GM23338 (cell line): ENCODE measurements at regions not wholly inside any gene's neighbourhood (a gene's known extent, or its start where the extent isn't known, plus 50 kb on each side); places are given as distances from the start of the nearest gene placed in this dataset.

Experiments
- ATAC-seq: fragments of 200-7000 bp; cut with Tn5 transposase; 3 replicates; pipeline ENCODE4 v1.9.1; 2020
- DNase-seq: peaks from one replicate; pipeline ENCODE4 v3.0.0-alpha.2; 2015; ENCODE audit warnings: low spot score
- H2AFZ ChIP-seq: fragments of 200-600 bp; sonication (generic); 2 replicates; pipeline ENCODE4 v1.8.0; 2016; ENCODE audit warnings: antibody characterized with exemption, mild to moderate bottlenecking, moderate library complexity
- H3F3A ChIP-seq: fragments of 200-600 bp; sonication (generic); replicated peaks from 2 replicates; pipeline ENCODE4 v1.8.0; 2017; ENCODE audit warnings: antibody characterized with exemption, mixed run types, low read depth
- H3K27ac ChIP-seq: fragments of 200-600 bp; sonication (generic); 2 replicates; pipeline ENCODE4 v1.6.1; 2016; ENCODE audit warnings: low read depth
- H3K27me3 ChIP-seq: fragments of 200-600 bp; sonication (generic); 2 replicates; pipeline ENCODE4 v1.8.0; 2016; ENCODE audit warnings: mild to moderate bottlenecking, mixed run types, moderate library complexity; ENCODE audit not compliant: insufficient read depth
- H3K36me3 ChIP-seq: fragments of 200-600 bp; sonication (generic); 2 replicates; pipeline ENCODE4 v1.8.0; 2016; ENCODE audit warnings: mild to moderate bottlenecking; ENCODE audit not compliant: insufficient read depth
- H3K4me1 ChIP-seq: fragments of 200-600 bp; sonication (generic); 2 replicates; pipeline ENCODE4 v1.8.0; 2016; ENCODE audit warnings: mild to moderate bottlenecking, moderate library complexity; ENCODE audit not compliant: insufficient read depth
- H3K4me2 ChIP-seq: fragments of 200-600 bp; sonication (generic); 2 replicates; pipeline ENCODE4 v1.7.1; 2017; ENCODE audit warnings: mixed run types
- H3K4me3 ChIP-seq: fragments of 200-600 bp; sonication (generic); 2 replicates; pipeline ENCODE4 v1.6.1; 2016; ENCODE audit warnings: mixed run types
- H3K79me2 ChIP-seq: fragments of 200-600 bp; sonication (generic); replicated peaks from 2 replicates; pipeline ENCODE4 v1.8.0; 2017; ENCODE audit warnings: mild to moderate bottlenecking; ENCODE audit not compliant: insufficient read depth
- H3K9me2 ChIP-seq: fragments of 200-600 bp; sonication (generic); 2 replicates; pipeline ENCODE4 v1.8.0; 2017; ENCODE audit not compliant: insufficient read depth
- H4K20me1 ChIP-seq: fragments of 200-600 bp; sonication (generic); replicated peaks from 2 replicates; pipeline ENCODE4 v1.8.0; 2017; ENCODE audit warnings: mild to moderate bottlenecking; ENCODE audit not compliant: insufficient read depth
- H3K27ac Mint-ChIP-seq: 2 replicates; pipeline ENCODE4 v1.8.0; 2020; ENCODE audit warnings: inconsistent platforms, mild to moderate bottlenecking, moderate library complexity, mixed read lengths
- H3K27me3 Mint-ChIP-seq: 3 replicates; pipeline ENCODE4 v1.8.0; 2022; ENCODE audit warnings: low read depth, mild to moderate bottlenecking, moderate library complexity, mixed read lengths, inconsistent platforms; ENCODE audit not compliant: insufficient read depth, poor library complexity
- H3K36me3 Mint-ChIP-seq: 3 replicates; pipeline ENCODE4 v1.8.0; 2021; ENCODE audit warnings: low read depth, mild to moderate bottlenecking, inconsistent platforms, moderate library complexity, mixed read lengths
- H3K4me1 Mint-ChIP-seq: 3 replicates; pipeline ENCODE4 v1.8.0; 2020; ENCODE audit warnings: mild to moderate bottlenecking, inconsistent platforms, mixed read lengths
- H3K4me3 Mint-ChIP-seq: 3 replicates; pipeline ENCODE4 v1.8.0; 2021; ENCODE audit warnings: moderate library complexity, mild to moderate bottlenecking, inconsistent platforms, mixed read lengths
- H3K9me3 Mint-ChIP-seq: 3 replicates; pipeline ENCODE4 v1.8.0; 2020; ENCODE audit warnings: moderate library complexity, mild to moderate bottlenecking, inconsistent platforms, mixed read lengths
- CREB1 ChIP-seq: fragments of 250-450 bp; sonication (Bioruptor Pico); IDR thresholded peaks from 2 replicates; pipeline ENCODE4 v1.5.0; 2020; ENCODE audit warnings: low read depth, mild to moderate bottlenecking, moderate library complexity
- EZH2 ChIP-seq: fragments of 200-600 bp; sonication (generic); IDR thresholded peaks from one replicate; pipeline ENCODE4 v1.8.0; 2017; ENCODE audit warnings: antibody characterized with exemption, mild to moderate bottlenecking, low read depth; ENCODE audit not compliant: unreplicated experiment
- EZH2phosphoT487 ChIP-seq: fragments of 200-600 bp; sonication (generic); IDR thresholded peaks from one replicate; pipeline ENCODE4 v1.8.1; 2018; ENCODE audit warnings: antibody characterized with exemption; ENCODE audit not compliant: unreplicated experiment
- JUNB ChIP-seq: IDR thresholded peaks from one replicate; pipeline ENCODE4 v1.6.1; 2016; ENCODE audit warnings: antibody characterized with exemption; ENCODE audit not compliant: unreplicated experiment
- NANOG ChIP-seq: IDR thresholded peaks from 2 replicates; pipeline ENCODE4 v1.6.1; 2016; ENCODE audit warnings: antibody characterized with exemption, borderline replicate concordance
- POLR2AphosphoS5 ChIP-seq: IDR thresholded peaks from 2 replicates; pipeline ENCODE4 v1.6.1; 2016; ENCODE audit warnings: antibody characterized with exemption, low read depth
- STAT1 ChIP-seq: IDR thresholded peaks from one replicate; pipeline ENCODE4 v1.6.1; 2016; ENCODE audit warnings: antibody characterized with exemption; ENCODE audit not compliant: unreplicated experiment
- ZNF114 ChIP-seq: fragments of 250-450 bp; sonication (Bioruptor Pico); IDR thresholded peaks from 2 replicates; pipeline ENCODE4 v1.5.0; 2020; ENCODE audit warnings: mild to moderate bottlenecking, moderate library complexity
- ZNF331 ChIP-seq: fragments of 250-450 bp; sonication (Bioruptor Pico); IDR thresholded peaks from 2 replicates; pipeline ENCODE4 v1.5.0; 2020; ENCODE audit warnings: low read depth, mild to moderate bottlenecking, moderate library complexity
- TF ChIP-seq, protein P1 (sequence below): IDR thresholded peaks from one replicate; pipeline ENCODE4 v1.6.1; 2018; ENCODE audit warnings: antibody characterized with exemption; ENCODE audit not compliant: unreplicated experiment
- TF ChIP-seq, protein P2 (sequence below), 2 experiments: fragments of 200-600 bp in 1 of 2; sonication (generic) in 1 of 2; conservative IDR thresholded peaks; 2 replicates each; pipeline versions ENCODE4 v1.5.1 to v1.6.1; 2016 to 2017; ENCODE audit warnings: antibody characterized with exemption in 2 of 2, low read depth in 2 of 2, mild to moderate bottlenecking in 2 of 2, moderate library complexity in 1 of 2
- TF ChIP-seq, protein P3 (sequence below): IDR thresholded peaks from 2 replicates; pipeline ENCODE4 v1.6.1; 2016; ENCODE audit warnings: antibody characterized with exemption

DNA sequence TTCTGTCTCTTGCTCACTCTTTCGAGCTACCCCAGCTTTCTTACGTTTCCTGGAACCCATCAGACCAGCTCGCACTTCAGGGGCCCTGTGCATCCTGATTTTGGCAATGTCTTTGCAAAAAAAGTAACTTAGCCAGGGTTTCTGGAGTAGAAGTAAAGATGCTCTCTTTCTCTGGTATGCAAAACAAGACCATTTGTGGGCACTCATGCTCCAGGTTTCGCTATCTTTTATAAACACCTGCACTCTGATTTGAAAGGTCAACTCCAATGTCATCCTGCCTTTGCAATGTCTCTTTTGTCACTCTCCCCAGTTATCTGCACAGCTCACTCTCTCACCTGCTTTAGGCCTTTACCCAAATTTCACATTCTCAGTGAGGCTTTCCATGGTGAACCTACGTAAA is 869.1 kb downstream of the QKI start:
- no peaks in the 10 kb centered on the region for H3K27me3 ChIP-seq
- no peak overlapping the region for H3K4me3 ChIP-seq
- H3F3A ChIP-seq = no peaks in the 10 kb centered on the region
- H3K27ac ChIP-seq = no peak overlapping the region
- no peak for TF ChIP-seq JUNB
- TF ChIP-seq ZNF331 (CRISPR knock-in tag) = no peak
- TF ChIP-seq, protein P1, sequence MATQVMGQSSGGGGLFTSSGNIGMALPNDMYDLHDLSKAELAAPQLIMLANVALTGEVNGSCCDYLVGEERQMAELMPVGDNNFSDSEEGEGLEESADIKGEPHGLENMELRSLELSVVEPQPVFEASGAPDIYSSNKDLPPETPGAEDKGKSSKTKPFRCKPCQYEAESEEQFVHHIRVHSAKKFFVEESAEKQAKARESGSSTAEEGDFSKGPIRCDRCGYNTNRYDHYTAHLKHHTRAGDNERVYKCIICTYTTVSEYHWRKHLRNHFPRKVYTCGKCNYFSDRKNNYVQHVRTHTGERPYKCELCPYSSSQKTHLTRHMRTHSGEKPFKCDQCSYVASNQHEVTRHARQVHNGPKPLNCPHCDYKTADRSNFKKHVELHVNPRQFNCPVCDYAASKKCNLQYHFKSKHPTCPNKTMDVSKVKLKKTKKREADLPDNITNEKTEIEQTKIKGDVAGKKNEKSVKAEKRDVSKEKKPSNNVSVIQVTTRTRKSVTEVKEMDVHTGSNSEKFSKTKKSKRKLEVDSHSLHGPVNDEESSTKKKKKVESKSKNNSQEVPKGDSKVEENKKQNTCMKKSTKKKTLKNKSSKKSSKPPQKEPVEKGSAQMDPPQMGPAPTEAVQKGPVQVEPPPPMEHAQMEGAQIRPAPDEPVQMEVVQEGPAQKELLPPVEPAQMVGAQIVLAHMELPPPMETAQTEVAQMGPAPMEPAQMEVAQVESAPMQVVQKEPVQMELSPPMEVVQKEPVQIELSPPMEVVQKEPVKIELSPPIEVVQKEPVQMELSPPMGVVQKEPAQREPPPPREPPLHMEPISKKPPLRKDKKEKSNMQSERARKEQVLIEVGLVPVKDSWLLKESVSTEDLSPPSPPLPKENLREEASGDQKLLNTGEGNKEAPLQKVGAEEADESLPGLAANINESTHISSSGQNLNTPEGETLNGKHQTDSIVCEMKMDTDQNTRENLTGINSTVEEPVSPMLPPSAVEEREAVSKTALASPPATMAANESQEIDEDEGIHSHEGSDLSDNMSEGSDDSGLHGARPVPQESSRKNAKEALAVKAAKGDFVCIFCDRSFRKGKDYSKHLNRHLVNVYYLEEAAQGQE = no peak
- TF ChIP-seq EZH2 = no peak
- TF ChIP-seq EZH2phosphoT487 = no peak
- no peak for TF ChIP-seq CREB1
- TF ChIP-seq, protein P2, sequence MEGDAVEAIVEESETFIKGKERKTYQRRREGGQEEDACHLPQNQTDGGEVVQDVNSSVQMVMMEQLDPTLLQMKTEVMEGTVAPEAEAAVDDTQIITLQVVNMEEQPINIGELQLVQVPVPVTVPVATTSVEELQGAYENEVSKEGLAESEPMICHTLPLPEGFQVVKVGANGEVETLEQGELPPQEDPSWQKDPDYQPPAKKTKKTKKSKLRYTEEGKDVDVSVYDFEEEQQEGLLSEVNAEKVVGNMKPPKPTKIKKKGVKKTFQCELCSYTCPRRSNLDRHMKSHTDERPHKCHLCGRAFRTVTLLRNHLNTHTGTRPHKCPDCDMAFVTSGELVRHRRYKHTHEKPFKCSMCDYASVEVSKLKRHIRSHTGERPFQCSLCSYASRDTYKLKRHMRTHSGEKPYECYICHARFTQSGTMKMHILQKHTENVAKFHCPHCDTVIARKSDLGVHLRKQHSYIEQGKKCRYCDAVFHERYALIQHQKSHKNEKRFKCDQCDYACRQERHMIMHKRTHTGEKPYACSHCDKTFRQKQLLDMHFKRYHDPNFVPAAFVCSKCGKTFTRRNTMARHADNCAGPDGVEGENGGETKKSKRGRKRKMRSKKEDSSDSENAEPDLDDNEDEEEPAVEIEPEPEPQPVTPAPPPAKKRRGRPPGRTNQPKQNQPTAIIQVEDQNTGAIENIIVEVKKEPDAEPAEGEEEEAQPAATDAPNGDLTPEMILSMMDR (conservative IDR thresholded peaks at IDR 0.05; ENCODE audit: low read depth in 2 of 2) = no peak
- TF ChIP-seq, protein P3, sequence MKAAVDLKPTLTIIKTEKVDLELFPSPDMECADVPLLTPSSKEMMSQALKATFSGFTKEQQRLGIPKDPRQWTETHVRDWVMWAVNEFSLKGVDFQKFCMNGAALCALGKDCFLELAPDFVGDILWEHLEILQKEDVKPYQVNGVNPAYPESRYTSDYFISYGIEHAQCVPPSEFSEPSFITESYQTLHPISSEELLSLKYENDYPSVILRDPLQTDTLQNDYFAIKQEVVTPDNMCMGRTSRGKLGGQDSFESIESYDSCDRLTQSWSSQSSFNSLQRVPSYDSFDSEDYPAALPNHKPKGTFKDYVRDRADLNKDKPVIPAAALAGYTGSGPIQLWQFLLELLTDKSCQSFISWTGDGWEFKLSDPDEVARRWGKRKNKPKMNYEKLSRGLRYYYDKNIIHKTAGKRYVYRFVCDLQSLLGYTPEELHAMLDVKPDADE = no peak
- no peak for TF ChIP-seq ZNF114 (CRISPR knock-in tag)
- no peak for TF ChIP-seq NANOG
- no peak for TF ChIP-seq STAT1
- TF ChIP-seq POLR2AphosphoS5 = no peak
- H4K20me1 ChIP-seq = no peaks in the 10 kb centered on the region
- DNase-seq (no peak), ATAC-seq (no peak)
- H3K4me2 ChIP-seq = no peak overlapping the region
- H3K27ac Mint-ChIP-seq = no peak overlapping the region
- no peaks in the 10 kb centered on the region for H3K9me2 ChIP-seq
- peaks cover 15% of the 10 kb centered on the region; the same call in 2 of the 3 replicates for H3K36me3 Mint-ChIP-seq
- H3K79me2 ChIP-seq = no peaks in the 10 kb centered on the region
- peaks cover under 1% of the 10 kb centered on the region; the same call in 1 of the 2 replicates for H3K36me3 ChIP-seq
- no peaks in the 10 kb centered on the region for H3K27me3 Mint-ChIP-seq
- peaks cover 21% of the 10 kb centered on the region for H3K9me3 Mint-ChIP-seq
- no peak overlapping the region for H3K4me3 Mint-ChIP-seq
- no peaks in the 10 kb centered on the region for H3K4me1 Mint-ChIP-seq
- H2AFZ ChIP-seq = peak overlapping the region; percentile 59
- H3K4me1 ChIP-seq = no peaks in the 10 kb centered on the region
